ENCODE measurements at regions not wholly inside any gene's neighbourhood (a gene's known extent, or its start where the extent isn't known, plus 50 kb on each side); places are given as distances from the start of the nearest gene placed in this dataset.

- TF ChIP-seq ZNF302 (tag by site-specific recombination; IDR thresholded peaks at IDR 0.05; ENCODE audit: low read depth), result no peak
- TF ChIP-seq, protein P1, sequence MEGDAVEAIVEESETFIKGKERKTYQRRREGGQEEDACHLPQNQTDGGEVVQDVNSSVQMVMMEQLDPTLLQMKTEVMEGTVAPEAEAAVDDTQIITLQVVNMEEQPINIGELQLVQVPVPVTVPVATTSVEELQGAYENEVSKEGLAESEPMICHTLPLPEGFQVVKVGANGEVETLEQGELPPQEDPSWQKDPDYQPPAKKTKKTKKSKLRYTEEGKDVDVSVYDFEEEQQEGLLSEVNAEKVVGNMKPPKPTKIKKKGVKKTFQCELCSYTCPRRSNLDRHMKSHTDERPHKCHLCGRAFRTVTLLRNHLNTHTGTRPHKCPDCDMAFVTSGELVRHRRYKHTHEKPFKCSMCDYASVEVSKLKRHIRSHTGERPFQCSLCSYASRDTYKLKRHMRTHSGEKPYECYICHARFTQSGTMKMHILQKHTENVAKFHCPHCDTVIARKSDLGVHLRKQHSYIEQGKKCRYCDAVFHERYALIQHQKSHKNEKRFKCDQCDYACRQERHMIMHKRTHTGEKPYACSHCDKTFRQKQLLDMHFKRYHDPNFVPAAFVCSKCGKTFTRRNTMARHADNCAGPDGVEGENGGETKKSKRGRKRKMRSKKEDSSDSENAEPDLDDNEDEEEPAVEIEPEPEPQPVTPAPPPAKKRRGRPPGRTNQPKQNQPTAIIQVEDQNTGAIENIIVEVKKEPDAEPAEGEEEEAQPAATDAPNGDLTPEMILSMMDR (tag by site-specific recombination; IDR thresholded peaks at IDR 0.05), result no peak
- TF ChIP-seq SETDB1 (IDR thresholded peaks at IDR 0.05; ENCODE audit: insufficient read length, low read length), result no peak
- TF ChIP-seq TCF7L2 (IDR thresholded peaks at IDR 0.05; ENCODE audit: borderline replicate concordance, low read depth, low read length), result no peak
- TF ChIP-seq ZNF324 (tag by site-specific recombination; IDR thresholded peaks at IDR 0.05), result no peak
- no peak for TF ChIP-seq ZNF654 (tag by site-specific recombination; IDR thresholded peaks at IDR 0.05; ENCODE audit: low read depth)
- TF ChIP-seq, protein P2, sequence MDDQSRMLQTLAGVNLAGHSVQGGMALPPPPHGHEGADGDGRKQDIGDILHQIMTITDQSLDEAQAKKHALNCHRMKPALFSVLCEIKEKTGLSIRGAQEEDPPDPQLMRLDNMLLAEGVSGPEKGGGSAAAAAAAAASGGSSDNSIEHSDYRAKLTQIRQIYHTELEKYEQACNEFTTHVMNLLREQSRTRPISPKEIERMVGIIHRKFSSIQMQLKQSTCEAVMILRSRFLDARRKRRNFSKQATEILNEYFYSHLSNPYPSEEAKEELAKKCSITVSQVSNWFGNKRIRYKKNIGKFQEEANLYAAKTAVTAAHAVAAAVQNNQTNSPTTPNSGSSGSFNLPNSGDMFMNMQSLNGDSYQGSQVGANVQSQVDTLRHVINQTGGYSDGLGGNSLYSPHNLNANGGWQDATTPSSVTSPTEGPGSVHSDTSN (CRISPR knock-in tag; IDR thresholded peaks at IDR 0.05), result no peak
- TF ChIP-seq, protein P3, sequence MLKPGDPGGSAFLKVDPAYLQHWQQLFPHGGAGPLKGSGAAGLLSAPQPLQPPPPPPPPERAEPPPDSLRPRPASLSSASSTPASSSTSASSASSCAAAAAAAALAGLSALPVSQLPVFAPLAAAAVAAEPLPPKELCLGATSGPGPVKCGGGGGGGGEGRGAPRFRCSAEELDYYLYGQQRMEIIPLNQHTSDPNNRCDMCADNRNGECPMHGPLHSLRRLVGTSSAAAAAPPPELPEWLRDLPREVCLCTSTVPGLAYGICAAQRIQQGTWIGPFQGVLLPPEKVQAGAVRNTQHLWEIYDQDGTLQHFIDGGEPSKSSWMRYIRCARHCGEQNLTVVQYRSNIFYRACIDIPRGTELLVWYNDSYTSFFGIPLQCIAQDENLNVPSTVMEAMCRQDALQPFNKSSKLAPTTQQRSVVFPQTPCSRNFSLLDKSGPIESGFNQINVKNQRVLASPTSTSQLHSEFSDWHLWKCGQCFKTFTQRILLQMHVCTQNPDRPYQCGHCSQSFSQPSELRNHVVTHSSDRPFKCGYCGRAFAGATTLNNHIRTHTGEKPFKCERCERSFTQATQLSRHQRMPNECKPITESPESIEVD (tag by site-specific recombination; IDR thresholded peaks at IDR 0.05), result no peak
- TF ChIP-seq PRDM4 (tag by site-specific recombination; IDR thresholded peaks at IDR 0.05), result no peak
- TF ChIP-seq, protein P4, sequence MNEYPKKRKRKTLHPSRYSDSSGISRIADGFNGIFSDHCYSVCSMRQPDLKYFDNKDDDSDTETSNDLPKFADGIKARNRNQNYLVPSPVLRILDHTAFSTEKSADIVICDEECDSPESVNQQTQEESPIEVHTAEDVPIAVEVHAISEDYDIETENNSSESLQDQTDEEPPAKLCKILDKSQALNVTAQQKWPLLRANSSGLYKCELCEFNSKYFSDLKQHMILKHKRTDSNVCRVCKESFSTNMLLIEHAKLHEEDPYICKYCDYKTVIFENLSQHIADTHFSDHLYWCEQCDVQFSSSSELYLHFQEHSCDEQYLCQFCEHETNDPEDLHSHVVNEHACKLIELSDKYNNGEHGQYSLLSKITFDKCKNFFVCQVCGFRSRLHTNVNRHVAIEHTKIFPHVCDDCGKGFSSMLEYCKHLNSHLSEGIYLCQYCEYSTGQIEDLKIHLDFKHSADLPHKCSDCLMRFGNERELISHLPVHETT (tag by site-specific recombination; IDR thresholded peaks at IDR 0.05), result no peak
Measured at GRCh38 chr2:34747643-34748042, 1148.5 kb upstream of the FAM98A start.

Data from HEK293 (cell line).